ENCODE measurements at regions not wholly inside any gene's neighbourhood (a gene's known extent, or its start where the extent isn't known, plus 50 kb on each side); places are given as distances from the start of the nearest gene placed in this dataset.

GRCh38 chr2:191782351-191782750, 64.5 kb downstream of the CAVIN2 start:
- TF ChIP-seq, protein P1, sequence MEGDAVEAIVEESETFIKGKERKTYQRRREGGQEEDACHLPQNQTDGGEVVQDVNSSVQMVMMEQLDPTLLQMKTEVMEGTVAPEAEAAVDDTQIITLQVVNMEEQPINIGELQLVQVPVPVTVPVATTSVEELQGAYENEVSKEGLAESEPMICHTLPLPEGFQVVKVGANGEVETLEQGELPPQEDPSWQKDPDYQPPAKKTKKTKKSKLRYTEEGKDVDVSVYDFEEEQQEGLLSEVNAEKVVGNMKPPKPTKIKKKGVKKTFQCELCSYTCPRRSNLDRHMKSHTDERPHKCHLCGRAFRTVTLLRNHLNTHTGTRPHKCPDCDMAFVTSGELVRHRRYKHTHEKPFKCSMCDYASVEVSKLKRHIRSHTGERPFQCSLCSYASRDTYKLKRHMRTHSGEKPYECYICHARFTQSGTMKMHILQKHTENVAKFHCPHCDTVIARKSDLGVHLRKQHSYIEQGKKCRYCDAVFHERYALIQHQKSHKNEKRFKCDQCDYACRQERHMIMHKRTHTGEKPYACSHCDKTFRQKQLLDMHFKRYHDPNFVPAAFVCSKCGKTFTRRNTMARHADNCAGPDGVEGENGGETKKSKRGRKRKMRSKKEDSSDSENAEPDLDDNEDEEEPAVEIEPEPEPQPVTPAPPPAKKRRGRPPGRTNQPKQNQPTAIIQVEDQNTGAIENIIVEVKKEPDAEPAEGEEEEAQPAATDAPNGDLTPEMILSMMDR (conservative IDR thresholded peaks at IDR 0.05; ENCODE audit: low read depth, low read length) = no peak
- H3K4me3 ChIP-seq (ENCODE audit: low read depth, low read length) = no peak overlapping the region
- DNase-seq (ENCODE audit: low read depth) = no peak

DNA sequence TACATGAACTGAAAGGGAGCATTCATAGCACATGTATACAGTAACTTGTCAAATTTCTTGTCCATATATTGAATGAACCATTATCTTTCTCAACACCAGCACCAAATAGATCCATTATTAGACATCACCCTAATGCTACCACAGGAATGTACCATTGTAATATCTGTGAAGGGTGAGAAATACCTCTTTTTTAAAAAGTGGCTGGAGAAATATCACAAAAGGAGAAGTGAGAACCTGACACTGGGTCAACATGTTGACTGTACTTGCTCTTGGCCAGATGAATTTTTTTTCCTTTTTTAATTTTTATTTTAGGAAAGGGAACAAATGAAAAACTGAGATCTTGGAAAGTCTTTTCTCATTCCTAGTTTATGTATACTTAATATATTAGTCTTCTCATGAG, 63.5 kb downstream of the CAVIN2 start:
- TF ChIP-seq, protein P1 (conservative IDR thresholded peaks at IDR 0.05; ENCODE audit: low read depth, low read length) = no peak
- H3K4me3 ChIP-seq (ENCODE audit: low read depth, low read length) = no peak overlapping the region

More for the DNA sequence above, 63.5 kb downstream of the CAVIN2 start:
- no peak for DNase-seq (ENCODE audit: low read depth)

All from choroid plexus epithelial cell (primary cell).